ENCODE measurements at regions not wholly inside any gene's neighbourhood (a gene's known extent, or its start where the extent isn't known, plus 50 kb on each side); places are given as distances from the start of the nearest gene placed in this dataset.

- TF ChIP-seq CTCF (IDR thresholded peaks at IDR 0.05 in 2 of 3, conservative IDR thresholded peaks at IDR 0.05 in 1 of 3; ENCODE audit: borderline replicate concordance in 1 of 3, insufficient read depth in 1 of 3, low read depth in 2 of 3, low read length in 2 of 3) (no peak), EZH2 (IDR thresholded peaks at IDR 0.05) (no peak), YY1 (IDR thresholded peaks at IDR 0.05; ENCODE audit: extremely low read depth, insufficient replicate concordance, low read depth, low read length) (no peak), EZH2phosphoT487 (IDR thresholded peaks at IDR 0.05; ENCODE audit: borderline replicate concordance) (no peak), EGR1 (IDR thresholded peaks at IDR 0.05; ENCODE audit: low read depth) (no peak), FOSL1 (IDR thresholded peaks at IDR 0.05; ENCODE audit: low read depth) (no peak), SIN3A (IDR thresholded peaks at IDR 0.05; ENCODE audit: low read depth) (no peak), POLR2A (IDR thresholded peaks at IDR 0.05; ENCODE audit: borderline replicate concordance, extremely low read depth, insufficient read depth, insufficient read length) (no peak), ZFX (IDR thresholded peaks at IDR 0.05) (no peak), ZNF274 (IDR thresholded peaks at IDR 0.05; ENCODE audit: low read depth, low read length) (no peak), POLR2AphosphoS5 (IDR thresholded peaks at IDR 0.05; ENCODE audit: low read depth, low read length) (no peak), REST (IDR thresholded peaks at IDR 0.05; ENCODE audit: low read depth) (no peak)
Observed at GRCh38 chr2:4780679-4781078, 911.5 kb upstream of the SOX11 start.
